Adipocyte (in vitro differentiated cells): ENCODE measurements at regions not wholly inside any gene's neighbourhood (a gene's known extent, or its start where the extent isn't known, plus 50 kb on each side); places are given as distances from the start of the nearest gene placed in this dataset.
"Not testable (repeated sequence)": the region's sequence is repeated elsewhere in the genome, so short reads cannot be mapped to it uniquely, and the experiment has no call there.

ENCODE experiments used
- DNase-seq: peaks from one replicate; pipeline ENCODE4 v3.0.0-alpha.2; 2015; ENCODE audit warnings: low read depth
- H3K27me3 ChIP-seq: replicated peaks from 2 replicates; pipeline ENCODE4 v1.7.0; 2013; ENCODE audit warnings: mild to moderate bottlenecking, low read length, moderate library complexity; ENCODE audit not compliant: control insufficient read depth, insufficient read depth
- H3K36me3 ChIP-seq: 2 replicates; pipeline ENCODE4 v1.7.0; 2013; ENCODE audit warnings: low read length, mild to moderate bottlenecking, moderate library complexity; ENCODE audit not compliant: control insufficient read depth, insufficient read depth, severe bottlenecking
- H3K4me1 ChIP-seq: 2 replicates; pipeline ENCODE4 v1.7.0; 2013; ENCODE audit warnings: mild to moderate bottlenecking, low read length, moderate library complexity; ENCODE audit not compliant: control insufficient read depth, insufficient read depth
- H3K4me3 ChIP-seq: 2 replicates; pipeline ENCODE4 v1.7.0; 2013; ENCODE audit warnings: mild to moderate bottlenecking, low read length, moderate library complexity
- H3K9ac ChIP-seq: 2 replicates; pipeline ENCODE4 v1.7.0; 2013; ENCODE audit warnings: mild to moderate bottlenecking, low read length, moderate library complexity
- H3K9me3 ChIP-seq: 2 replicates; pipeline ENCODE4 v1.7.0; 2013; ENCODE audit warnings: mild to moderate bottlenecking, low read length, moderate library complexity; ENCODE audit not compliant: control insufficient read depth

- no peak for DNase-seq
- Histone ChIP-seq H3K9me3 (peaks cover 10% of the 10 kb centered on the region), H3K4me1 (no peaks in the 10 kb centered on the region), H3K4me3 (no peak overlapping the region), H3K36me3 (no peaks in the 10 kb centered on the region), H3K27me3 (peaks cover 35% of the 10 kb centered on the region), H3K9ac (no peak overlapping the region)
Observed at GRCh38 chr12:131258398-131258797, 304.7 kb downstream of the ADGRD1 start.

GRCh38 chr12:131260251-131260905 lies 306.7 kb downstream of the ADGRD1 start:
- H3K9ac ChIP-seq, result no peak overlapping the region
- no peak overlapping the region for H3K4me3 ChIP-seq
- no peaks in the 10 kb centered on the region for H3K36me3 ChIP-seq
- H3K4me1 ChIP-seq, result no peaks in the 10 kb centered on the region
- DNase-seq, result no peak
- H3K9me3 ChIP-seq, result peaks cover 10% of the 10 kb centered on the region
- H3K27me3 ChIP-seq, result peaks cover 30% of the 10 kb centered on the region

DNA sequence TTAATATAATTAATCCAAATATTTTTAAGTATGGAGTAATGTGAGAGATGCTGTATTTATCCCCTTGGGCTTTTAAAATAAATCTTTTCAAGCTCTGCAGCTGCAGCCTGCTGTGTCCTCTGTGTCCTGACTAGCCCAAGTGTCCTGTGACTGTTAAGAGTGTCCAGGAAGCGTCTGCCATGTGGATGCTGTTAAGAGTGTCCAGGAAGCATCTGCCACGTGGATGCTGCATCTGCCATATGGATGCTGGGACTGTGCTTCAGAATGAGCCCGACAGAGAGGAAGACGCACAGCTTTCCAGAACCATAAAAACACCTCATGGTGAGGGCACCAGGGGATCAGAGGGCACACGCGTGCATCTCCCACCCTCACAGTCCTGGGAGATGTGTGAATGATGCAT lies 307.2 kb downstream of the ADGRD1 start:
- no peaks in the 10 kb centered on the region for H3K36me3 ChIP-seq
- peaks cover 30% of the 10 kb centered on the region for H3K27me3 ChIP-seq
- H3K9ac ChIP-seq, result no peak overlapping the region
- H3K9me3 ChIP-seq, result peaks cover 10% of the 10 kb centered on the region
- H3K4me1 ChIP-seq, result no peaks in the 10 kb centered on the region
- no peak for DNase-seq
- no peak overlapping the region for H3K4me3 ChIP-seq

GRCh38 chr12:131261906-131262305 lies 308.2 kb downstream of the ADGRD1 start:
- H3K4me3 ChIP-seq, result no peak overlapping the region
- H3K27me3 ChIP-seq, result peaks cover 30% of the 10 kb centered on the region
- no peaks in the 10 kb centered on the region for H3K36me3 ChIP-seq
- no peaks in the 10 kb centered on the region for H3K4me1 ChIP-seq
- no peak overlapping the region for H3K9ac ChIP-seq
- DNase-seq, result no peak
- H3K9me3 ChIP-seq, result peaks cover 2% of the 10 kb centered on the region

DNA sequence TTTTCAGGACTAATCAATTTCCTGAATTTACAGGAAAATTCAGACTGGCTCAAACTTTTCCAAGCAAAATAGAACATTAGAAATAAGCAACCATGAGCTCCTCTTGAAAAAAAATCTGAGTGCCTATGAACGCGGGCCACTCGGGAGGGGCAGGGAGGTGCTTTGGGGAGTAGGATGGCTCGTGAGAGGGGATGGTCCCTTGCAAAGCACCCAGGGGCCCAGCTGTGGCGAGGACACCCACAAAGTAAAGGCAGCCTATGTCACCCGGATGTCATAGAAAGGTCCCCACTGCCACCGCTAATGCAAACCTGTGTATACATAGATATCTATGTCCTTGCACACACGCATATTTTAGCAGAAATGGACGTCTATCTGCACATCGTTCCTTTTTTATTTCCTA lies 309.9 kb downstream of the ADGRD1 start:
- no peak for DNase-seq
- peaks cover 23% of the 10 kb centered on the region for H3K27me3 ChIP-seq
- no peak overlapping the region for H3K9ac ChIP-seq
- no peak overlapping the region for H3K4me3 ChIP-seq
- H3K4me1 ChIP-seq, result peaks cover 9% of the 10 kb centered on the region
- H3K36me3 ChIP-seq, result no peaks in the 10 kb centered on the region
- no peaks in the 10 kb centered on the region for H3K9me3 ChIP-seq

DNA sequence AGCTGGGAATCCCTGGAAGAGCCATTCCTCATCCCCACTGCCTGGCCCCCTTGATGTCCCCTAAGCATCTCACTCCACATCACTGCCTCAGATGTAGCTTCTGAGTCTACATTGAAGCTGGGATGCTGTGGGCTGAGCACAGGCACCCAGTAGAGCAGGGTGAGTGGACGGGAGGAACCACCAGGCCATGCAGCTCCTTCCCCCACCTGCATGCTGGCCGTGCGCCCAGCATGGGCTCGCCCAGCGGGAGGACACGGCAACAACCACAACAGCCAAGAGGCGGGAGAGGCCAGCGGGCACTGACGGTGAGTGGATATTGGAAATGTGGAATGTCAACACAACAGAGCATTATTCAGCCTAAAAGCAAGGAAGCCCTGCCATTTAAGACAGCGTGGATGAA lies 310.9 kb downstream of the ADGRD1 start:
- H3K4me3 ChIP-seq, result no peak overlapping the region
- no peaks in the 10 kb centered on the region for H3K9me3 ChIP-seq
- no peaks in the 10 kb centered on the region for H3K36me3 ChIP-seq
- no peak for DNase-seq
- peaks cover 9% of the 10 kb centered on the region for H3K4me1 ChIP-seq
- H3K27me3 ChIP-seq, result peaks cover 23% of the 10 kb centered on the region
- H3K9ac ChIP-seq, result no peak overlapping the region

GRCh38 chr12:131266591-131267467 lies 313.1 kb downstream of the ADGRD1 start:
- Histone ChIP-seq H3K4me3 (no peak overlapping the region), H3K27me3 (peaks cover 11% of the 10 kb centered on the region)
- DNase-seq, result no peak

GRCh38 chr12:131267576-131267975 lies 313.9 kb downstream of the ADGRD1 start:
- Histone ChIP-seq H3K36me3 (no peaks in the 10 kb centered on the region), H3K9me3 (no peaks in the 10 kb centered on the region), H3K4me3 (no peak overlapping the region), H3K9ac (no peak overlapping the region), H3K4me1 (peaks cover 9% of the 10 kb centered on the region), H3K27me3 (peaks cover 6% of the 10 kb centered on the region)
- DNase-seq, result no peak

More at GRCh38 chr12:131266591-131267467, 313.1 kb downstream of the ADGRD1 start:
- Histone ChIP-seq H3K4me1 (peaks cover 9% of the 10 kb centered on the region), H3K9me3 (no peaks in the 10 kb centered on the region), H3K36me3 (no peaks in the 10 kb centered on the region), H3K9ac (no peak overlapping the region)

DNA sequence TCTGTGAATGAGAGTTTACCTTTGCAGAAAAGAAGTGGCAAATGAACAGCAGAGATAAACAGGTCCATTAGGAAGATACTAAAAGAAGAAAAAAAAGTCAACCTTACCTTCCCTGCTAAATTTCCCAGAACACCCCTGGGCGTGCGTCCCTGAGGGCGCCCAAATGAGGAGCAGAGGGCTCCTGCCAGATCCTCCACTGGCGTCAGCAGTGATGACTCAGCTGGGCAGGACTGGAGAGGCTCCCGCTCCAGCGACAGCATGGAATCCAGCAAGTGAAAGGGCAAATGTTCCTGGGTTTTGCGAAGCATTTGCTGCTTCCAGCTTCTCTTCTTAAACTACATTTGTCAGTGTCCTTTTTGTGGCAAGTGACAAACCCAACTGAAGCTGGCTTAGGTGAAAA lies 314.4 kb downstream of the ADGRD1 start:
- not testable (repeated sequence) for H3K27me3 ChIP-seq, H3K4me1 ChIP-seq, H3K9ac ChIP-seq, H3K36me3 ChIP-seq, H3K4me3 ChIP-seq, H3K9me3 ChIP-seq
- DNase-seq, result peak; percentile 3

DNA sequence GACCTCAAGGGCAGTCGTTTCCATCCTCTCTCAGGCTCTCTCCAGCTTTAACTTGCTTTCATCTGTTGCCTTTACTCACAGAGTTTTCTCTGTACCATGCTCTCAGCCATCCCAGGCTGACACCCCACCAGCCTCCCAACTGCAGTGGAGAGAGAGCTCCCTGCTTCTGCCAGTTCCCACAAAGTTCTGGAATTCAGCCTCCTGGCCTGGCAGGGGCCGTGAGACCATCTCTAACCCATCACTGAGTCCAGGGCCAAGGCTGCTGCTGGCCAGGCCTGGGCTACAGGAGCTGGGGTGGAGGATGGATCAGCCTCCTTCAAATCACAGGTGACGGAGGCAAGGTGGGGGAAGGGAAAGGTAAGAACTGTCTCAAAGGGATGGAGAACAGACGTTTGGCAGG lies 314.9 kb downstream of the ADGRD1 start:
- not testable (repeated sequence) for H3K36me3 ChIP-seq, H3K4me3 ChIP-seq, H3K9me3 ChIP-seq, H3K9ac ChIP-seq, H3K4me1 ChIP-seq, H3K27me3 ChIP-seq, DNase-seq

DNA sequence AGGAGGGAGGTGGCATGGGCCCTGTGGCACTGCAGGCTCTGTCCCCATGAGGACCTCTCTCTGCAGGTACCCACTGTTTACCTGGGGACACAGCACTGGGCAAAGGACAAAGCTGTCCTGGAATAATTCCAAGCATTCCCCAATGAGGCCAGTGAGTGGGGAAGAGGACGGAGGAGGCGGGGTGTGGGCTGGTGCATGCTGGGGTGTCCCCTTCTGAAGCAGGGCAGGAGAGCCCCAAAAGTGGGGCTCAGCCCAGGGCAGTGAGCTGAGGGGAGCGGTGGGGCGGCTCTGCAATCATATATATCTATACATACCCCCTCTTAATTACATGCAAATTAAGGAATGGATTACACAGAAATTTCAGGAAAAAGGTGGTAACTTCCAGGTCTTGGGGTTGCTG lies 315.8 kb downstream of the ADGRD1 start:
- H3K9ac ChIP-seq, result no peak overlapping the region
- no peak overlapping the region for H3K4me3 ChIP-seq
- H3K27me3 ChIP-seq, result no peaks in the 10 kb centered on the region
- DNase-seq, result no peak
- H3K36me3 ChIP-seq, result no peaks in the 10 kb centered on the region
- H3K4me1 ChIP-seq, result peaks cover 9% of the 10 kb centered on the region
- H3K9me3 ChIP-seq, result no peaks in the 10 kb centered on the region
